IPS-20b (cell line): ENCODE measurements at regions not wholly inside any gene's neighbourhood (a gene's known extent, or its start where the extent isn't known, plus 50 kb on each side); places are given as distances from the start of the nearest gene placed in this dataset.

Experiments used
- H3K27ac ChIP-seq: one replicate; pipeline ENCODE4 v1.5.1; 2013; ENCODE audit warnings: low read length
- H3K27me3 ChIP-seq: 2 replicates; pipeline ENCODE4 v1.6.1; 2013; ENCODE audit warnings: mild to moderate bottlenecking, low read length, inconsistent platforms; ENCODE audit not compliant: insufficient read depth
- H3K36me3 ChIP-seq: 2 replicates; pipeline ENCODE4 v1.6.1; 2013; ENCODE audit warnings: low read depth, mild to moderate bottlenecking, inconsistent platforms, low read length, moderate library complexity; ENCODE audit not compliant: insufficient read depth
- H3K4me1 ChIP-seq: 2 replicates; pipeline ENCODE4 v1.6.1; 2013; ENCODE audit warnings: mild to moderate bottlenecking, control low read depth, inconsistent platforms, low read length, moderate library complexity; ENCODE audit not compliant: insufficient read depth
- H3K4me3 ChIP-seq: 2 replicates; pipeline ENCODE4 v1.5.1; 2013; ENCODE audit warnings: mild to moderate bottlenecking, low read length, inconsistent platforms
- H3K9ac ChIP-seq: 2 replicates; pipeline ENCODE4 v1.6.1; 2013; ENCODE audit warnings: low read depth, mild to moderate bottlenecking, inconsistent platforms, low read length, moderate library complexity
- H3K9me3 ChIP-seq: 2 replicates; pipeline ENCODE4 v1.6.1; 2013; ENCODE audit warnings: mild to moderate bottlenecking, low read depth, low read length, inconsistent platforms; ENCODE audit not compliant: insufficient read depth

DNA sequence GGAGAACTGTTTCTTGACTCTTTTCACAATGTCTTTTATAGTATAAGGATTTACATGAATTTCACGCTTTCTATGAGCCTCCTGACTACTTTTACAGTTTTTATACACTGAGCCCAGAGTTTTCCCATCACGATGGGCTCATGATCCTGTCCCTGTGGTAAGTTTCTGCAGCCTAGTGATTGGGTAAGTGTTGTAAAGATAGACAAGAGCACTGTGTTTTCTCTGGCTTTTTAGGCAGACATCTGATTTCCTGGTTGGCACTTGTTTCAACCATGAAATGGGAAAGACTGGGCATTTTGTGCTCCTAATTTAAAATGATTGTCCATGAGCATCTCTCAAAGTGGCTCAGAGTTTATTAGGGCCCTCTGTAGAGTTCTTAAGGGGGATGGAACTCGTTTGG, 299.0 kb downstream of the FAT3 start:
- Histone ChIP-seq H3K27ac (no peak overlapping the region), H3K36me3 (no peaks in the 10 kb centered on the region), H3K4me1 (no peaks in the 10 kb centered on the region; the same call in 1 of the 2 replicates), H3K27me3 (no peaks in the 10 kb centered on the region), H3K4me3 (no peak overlapping the region), H3K9ac (no peak overlapping the region), H3K9me3 (no peaks in the 10 kb centered on the region)

DNA sequence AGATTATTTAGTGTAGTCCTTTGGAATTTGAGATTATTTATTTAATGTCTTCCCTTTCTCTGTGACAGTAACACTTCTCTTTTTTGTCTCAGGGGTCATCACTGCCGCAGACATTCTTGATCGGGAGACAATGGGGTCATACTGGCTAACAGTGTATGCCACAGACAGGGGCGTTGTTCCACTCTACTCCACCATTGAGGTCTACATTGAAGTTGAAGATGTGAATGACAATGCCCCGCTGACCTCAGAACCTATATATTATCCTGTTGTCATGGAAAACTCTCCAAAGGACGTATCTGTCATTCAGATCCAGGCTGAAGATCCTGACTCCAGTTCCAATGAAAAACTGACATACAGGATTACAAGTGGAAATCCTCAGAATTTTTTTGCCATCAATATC, 299.9 kb downstream of the FAT3 start:
- Histone ChIP-seq H3K9me3 (no peaks in the 10 kb centered on the region), H3K4me1 (no peaks in the 10 kb centered on the region; the same call in 1 of the 2 replicates), H3K27ac (no peak overlapping the region), H3K27me3 (no peaks in the 10 kb centered on the region), H3K9ac (no peak overlapping the region), H3K36me3 (no peaks in the 10 kb centered on the region), H3K4me3 (no peak overlapping the region)

DNA sequence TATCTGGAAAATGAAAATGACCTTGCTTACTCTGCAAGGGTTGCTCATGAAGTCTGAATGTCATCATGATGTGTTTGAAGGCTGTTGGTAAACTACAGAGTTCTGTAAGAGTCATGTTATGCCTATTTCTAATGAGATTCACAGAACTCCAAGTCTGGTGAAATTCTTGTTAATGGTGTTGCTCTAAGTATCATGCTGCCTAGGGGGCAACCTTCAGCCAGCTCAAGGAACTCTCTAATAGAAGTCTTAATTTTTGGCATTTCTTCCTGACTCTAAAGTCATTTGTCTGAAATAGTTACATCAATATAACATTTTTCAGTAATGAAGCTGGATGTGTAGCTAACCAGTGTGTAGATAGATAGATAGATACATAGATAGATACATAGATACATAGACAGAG, 302.8 kb downstream of the FAT3 start:
- Histone ChIP-seq H3K27ac (no peak overlapping the region), H3K27me3 (no peaks in the 10 kb centered on the region), H3K4me1 (no peaks in the 10 kb centered on the region; the same call in 1 of the 2 replicates), H3K4me3 (no peak overlapping the region), H3K36me3 (no peaks in the 10 kb centered on the region), H3K9me3 (no peaks in the 10 kb centered on the region), H3K9ac (no peak overlapping the region)

DNA sequence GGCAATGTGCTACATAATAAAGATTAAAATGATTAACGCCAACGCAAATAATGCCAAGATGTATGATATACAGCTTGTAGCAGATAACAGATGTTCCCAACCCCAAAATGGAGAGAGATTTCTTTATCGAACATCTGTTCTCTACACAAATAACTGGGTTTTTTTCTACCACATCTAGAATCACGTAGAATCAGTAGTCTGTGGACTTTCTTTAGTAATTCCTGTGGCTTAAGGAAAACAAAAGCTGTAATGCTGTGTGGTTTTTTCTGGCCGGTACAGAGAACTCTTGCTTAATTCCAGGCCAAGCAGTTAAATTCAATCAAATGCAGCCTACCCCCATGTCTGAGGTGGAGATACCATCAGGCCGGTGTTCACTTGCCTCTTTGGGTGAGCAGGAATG, 303.4 kb downstream of the FAT3 start:
- no peak overlapping the region for H3K27ac ChIP-seq
- H3K36me3 ChIP-seq = no peaks in the 10 kb centered on the region
- H3K4me1 ChIP-seq = no peaks in the 10 kb centered on the region; the same call in 1 of the 2 replicates
- no peak overlapping the region for H3K4me3 ChIP-seq
- no peaks in the 10 kb centered on the region for H3K9me3 ChIP-seq
- H3K9ac ChIP-seq = no peak overlapping the region
- no peaks in the 10 kb centered on the region for H3K27me3 ChIP-seq

DNA sequence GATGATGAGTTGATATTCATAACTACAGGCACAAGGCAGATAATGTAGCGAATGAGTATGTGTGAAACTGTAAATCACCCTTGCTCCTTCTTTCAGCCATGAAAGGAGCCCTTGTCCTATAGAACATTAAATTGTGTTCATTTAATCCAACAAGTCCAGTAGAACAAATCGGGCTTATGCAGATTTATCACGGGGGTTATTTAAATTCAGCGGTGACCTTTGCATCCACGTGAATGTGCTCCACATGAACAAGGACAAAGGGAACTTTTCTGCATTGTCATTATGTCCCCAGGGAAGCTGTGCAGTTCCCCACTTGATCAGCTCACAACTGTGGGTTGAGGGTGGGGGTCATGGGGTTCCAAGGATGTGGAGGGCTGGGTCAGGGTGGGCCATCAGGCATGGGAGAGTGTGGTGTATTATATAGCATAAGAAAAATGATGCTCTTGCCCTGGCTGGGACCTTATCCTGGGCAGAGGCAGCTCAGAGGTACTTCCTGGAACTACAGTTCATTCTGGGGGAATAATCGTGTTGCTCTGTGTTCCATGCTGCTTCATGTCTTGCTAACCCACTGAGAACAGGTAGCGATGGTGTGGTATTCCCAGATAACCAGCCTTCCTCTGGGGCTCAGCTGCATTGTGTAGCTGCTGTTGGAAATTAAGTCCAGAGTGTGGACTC, 306.6 kb downstream of the FAT3 start:
- Histone ChIP-seq H3K4me1 (no peaks in the 10 kb centered on the region; the same call in 1 of the 2 replicates), H3K27ac (no peak overlapping the region), H3K4me3 (no peak overlapping the region), H3K9me3 (no peaks in the 10 kb centered on the region), H3K27me3 (no peaks in the 10 kb centered on the region), H3K36me3 (no peaks in the 10 kb centered on the region), H3K9ac (no peak overlapping the region)

DNA sequence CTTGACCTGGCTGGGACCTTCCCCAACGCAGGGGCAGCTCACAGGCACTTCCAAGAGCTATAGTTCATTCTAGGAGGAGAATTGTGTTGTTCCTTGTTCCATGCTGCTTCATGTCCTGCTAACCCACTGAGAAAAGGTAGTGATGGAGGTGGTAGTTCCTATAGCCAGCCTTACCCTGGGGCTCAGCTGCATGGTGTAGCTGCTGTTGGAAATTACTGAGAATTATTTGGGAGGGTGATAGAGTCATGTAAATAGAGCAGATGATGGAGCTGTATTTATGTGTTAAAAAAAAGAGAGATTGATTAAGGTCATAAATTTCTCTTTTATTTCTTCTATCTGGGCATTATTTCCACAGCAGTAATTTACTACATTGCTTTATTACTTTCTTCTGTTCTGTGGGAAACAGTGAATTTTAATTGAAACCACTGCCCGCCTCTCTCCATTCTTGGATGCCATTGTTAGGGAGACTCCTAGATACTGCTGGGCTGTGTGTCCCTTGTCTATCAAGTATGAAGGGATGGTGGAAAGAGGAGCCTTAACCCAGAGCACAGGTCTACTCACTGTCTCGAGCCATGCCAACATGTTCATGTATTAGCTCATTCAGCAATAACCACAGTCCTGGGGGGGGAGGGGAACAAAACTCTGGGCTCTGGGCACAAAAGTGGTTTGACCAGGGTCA, 309.2 kb downstream of the FAT3 start:
- no peaks in the 10 kb centered on the region for H3K36me3 ChIP-seq
- no peak overlapping the region for H3K9ac ChIP-seq
- H3K27me3 ChIP-seq = no peaks in the 10 kb centered on the region
- no peaks in the 10 kb centered on the region for H3K9me3 ChIP-seq
- peaks cover 10% of the 10 kb centered on the region for H3K4me1 ChIP-seq
- no peak overlapping the region for H3K27ac ChIP-seq
- no peak overlapping the region for H3K4me3 ChIP-seq

DNA sequence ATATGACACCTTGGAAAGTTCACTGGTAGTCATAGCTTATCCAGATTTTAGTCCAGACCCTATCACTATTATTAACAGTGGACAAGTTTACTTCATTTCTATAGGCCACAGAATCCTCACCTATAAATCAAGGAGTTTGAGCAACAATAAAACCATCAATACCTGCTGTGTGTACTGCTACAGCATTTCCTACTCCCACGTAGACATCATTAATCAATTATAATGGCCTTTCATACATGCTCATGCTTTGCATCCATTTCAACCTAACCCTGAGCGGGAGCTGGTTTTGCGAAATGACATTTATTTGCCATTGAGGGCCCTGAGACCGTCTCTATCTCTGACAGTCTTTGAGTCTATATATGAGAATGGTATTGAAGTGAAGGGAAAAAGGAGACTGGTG, 312.3 kb downstream of the FAT3 start:
- Histone ChIP-seq H3K4me1 (peaks cover 25% of the 10 kb centered on the region), H3K4me3 (no peak overlapping the region), H3K9me3 (no peaks in the 10 kb centered on the region), H3K9ac (no peak overlapping the region), H3K27me3 (no peaks in the 10 kb centered on the region), H3K36me3 (no peaks in the 10 kb centered on the region), H3K27ac (no peak overlapping the region)

DNA sequence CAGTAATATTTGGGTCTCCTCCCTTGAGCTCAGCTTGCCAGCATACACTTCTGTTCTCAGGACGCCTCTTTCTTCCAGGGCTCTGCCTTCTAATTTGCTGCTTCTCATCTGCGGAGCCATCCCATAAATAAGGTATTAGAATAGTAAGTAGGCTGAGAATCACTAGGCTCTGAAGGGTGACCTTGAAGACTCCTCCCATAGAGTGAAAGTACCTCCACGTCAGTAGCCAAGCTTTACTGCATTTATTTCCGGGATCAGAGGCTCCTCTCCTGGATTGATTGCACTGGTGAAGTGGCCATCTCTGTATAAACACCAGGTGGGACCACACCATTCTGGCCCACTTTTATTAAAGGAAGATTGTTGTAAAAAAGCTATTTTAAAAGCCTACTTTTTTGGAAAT, 315.5 kb downstream of the FAT3 start:
- Histone ChIP-seq H3K27me3 (no peaks in the 10 kb centered on the region), H3K9me3 (no peaks in the 10 kb centered on the region), H3K4me1 (peaks cover 25% of the 10 kb centered on the region), H3K4me3 (no peak overlapping the region), H3K36me3 (no peaks in the 10 kb centered on the region), H3K27ac (no peak overlapping the region), H3K9ac (no peak overlapping the region; the same call in 1 of the 2 replicates)

DNA sequence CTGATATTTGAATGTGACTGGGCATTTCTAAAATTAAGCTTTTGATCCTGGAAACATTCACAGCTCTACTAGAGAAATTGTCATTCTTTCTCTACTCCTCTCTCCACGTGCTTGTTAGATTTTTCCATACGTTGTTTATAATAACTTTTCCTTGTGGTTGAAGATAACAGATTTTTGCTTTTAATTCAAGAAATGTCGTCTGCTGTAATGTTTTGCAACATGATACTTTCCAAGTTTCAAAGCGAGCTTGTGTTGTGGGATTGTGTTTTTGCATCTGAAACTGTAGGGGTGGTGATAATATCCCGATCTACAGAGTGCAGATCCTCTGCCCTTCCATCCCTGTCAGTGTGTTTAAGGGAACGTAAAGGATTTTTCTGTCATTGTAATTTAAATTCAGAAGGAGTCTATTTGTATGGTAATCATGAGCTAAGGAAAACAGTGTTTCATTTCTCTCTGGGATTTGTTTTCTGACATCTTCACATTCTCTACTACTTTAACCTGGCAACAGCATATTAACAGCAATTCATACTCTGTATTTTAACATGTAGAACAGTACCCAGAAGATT, 321.4 kb downstream of the FAT3 start:
- Histone ChIP-seq H3K4me3 (peak overlapping the region; percentile 32), H3K36me3 (no peaks in the 10 kb centered on the region), H3K4me1 (peaks cover 34% of the 10 kb centered on the region), H3K9ac (no peak overlapping the region), H3K9me3 (no peaks in the 10 kb centered on the region), H3K27me3 (no peaks in the 10 kb centered on the region), H3K27ac (no peak overlapping the region)

DNA sequence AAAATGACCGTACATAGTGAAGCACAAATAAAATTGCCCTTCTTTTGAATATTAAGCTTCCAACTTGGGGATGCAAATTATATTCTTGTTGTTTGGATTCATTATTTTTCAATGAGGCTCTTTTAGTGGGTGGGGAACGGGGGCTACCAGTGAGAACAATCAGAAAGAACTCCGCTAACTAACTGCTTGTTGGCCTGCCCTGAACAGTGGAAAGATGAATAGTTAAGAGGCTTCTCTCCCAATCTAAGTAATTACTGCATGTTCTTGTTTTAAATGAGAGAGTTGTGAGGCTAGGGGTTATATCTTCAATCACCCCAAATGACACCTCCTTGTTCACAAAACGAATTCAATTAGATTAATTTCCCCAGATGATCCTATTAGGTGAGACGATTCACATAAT, 322.0 kb downstream of the FAT3 start:
- Histone ChIP-seq H3K9ac (no peak overlapping the region), H3K36me3 (no peaks in the 10 kb centered on the region), H3K9me3 (no peaks in the 10 kb centered on the region), H3K4me3 (peak overlapping the region; percentile 32; the same call in 1 of the 2 replicates), H3K4me1 (peaks cover 40% of the 10 kb centered on the region), H3K27me3 (no peaks in the 10 kb centered on the region), H3K27ac (no peak overlapping the region)

DNA sequence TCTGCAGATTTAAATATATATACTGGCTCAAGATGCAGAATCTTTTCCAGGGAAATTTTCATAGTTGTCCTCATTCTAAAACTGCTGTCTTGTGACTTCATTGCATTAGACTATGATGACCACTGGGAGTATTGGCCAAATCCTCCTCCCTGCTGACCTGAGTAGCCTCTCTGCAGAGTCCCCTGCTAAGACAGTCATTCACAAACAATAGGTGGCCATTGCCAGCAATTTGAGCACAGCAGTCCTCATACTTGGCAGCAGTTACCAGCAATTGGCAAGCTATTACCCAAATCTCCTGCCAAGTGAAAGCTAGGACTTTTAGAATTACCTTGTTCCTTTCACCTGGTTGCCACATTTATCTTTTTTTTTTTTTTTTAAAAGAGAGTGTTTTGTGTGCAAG, 325.8 kb downstream of the FAT3 start:
- peaks cover 44% of the 10 kb centered on the region for H3K4me1 ChIP-seq

DNA sequence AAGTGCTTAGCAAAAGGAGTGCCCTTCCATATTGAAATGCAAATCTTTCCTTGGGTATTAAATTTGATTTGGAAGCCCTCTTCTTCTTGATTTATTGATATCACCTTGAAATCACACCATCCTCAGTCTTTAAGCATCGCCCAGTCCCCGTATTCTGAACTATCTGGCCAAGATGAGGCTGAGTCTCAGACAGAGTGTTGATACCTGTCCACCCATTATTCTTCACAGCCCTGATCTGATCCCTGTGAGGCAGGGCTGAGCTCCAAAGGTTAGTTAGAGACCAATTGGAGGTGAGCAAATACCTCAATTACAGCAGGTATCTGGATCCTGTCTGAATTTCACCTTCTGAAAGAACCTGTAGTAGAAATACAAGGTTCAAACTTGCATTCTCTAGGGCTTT, 326.3 kb downstream of the FAT3 start:
- H3K27me3 ChIP-seq = no peaks in the 10 kb centered on the region
- H3K9me3 ChIP-seq = no peaks in the 10 kb centered on the region
- H3K4me1 ChIP-seq = peaks cover 42% of the 10 kb centered on the region
- no peak overlapping the region for H3K9ac ChIP-seq
- H3K36me3 ChIP-seq = no peaks in the 10 kb centered on the region
- no peak overlapping the region for H3K27ac ChIP-seq
- H3K4me3 ChIP-seq = 0 out of 2 replicates have a peak overlapping the region, but pooled peaks have one; percentile 19

More for the DNA sequence above, 325.8 kb downstream of the FAT3 start:
- Histone ChIP-seq H3K36me3 (no peaks in the 10 kb centered on the region), H3K27ac (no peak overlapping the region), H3K27me3 (no peaks in the 10 kb centered on the region), H3K4me3 (0 out of 2 replicates have a peak overlapping the region, but pooled peaks have one; percentile 19), H3K9me3 (no peaks in the 10 kb centered on the region), H3K9ac (no peak overlapping the region)
